Spleen (tissue), 11 donors: ENCODE measurements at regions not wholly inside any gene's neighbourhood (a gene's known extent, or its start where the extent isn't known, plus 50 kb on each side); places are given as distances from the start of the nearest gene placed in this dataset.

Experiments
- DNase-seq: peaks from one replicate; pipeline ENCODE4 v3.0.0-alpha.2; 2020
- H3K27ac ChIP-seq, 8 donors: fragments of 200-600 bp; sonication (generic) in 7 of 8; 1 replicate in 4 of 8; 2 replicates in 4 of 8; pipeline versions ENCODE4 v1.5.0 to v1.8.0; 2016 to 2021; ENCODE audit warnings: inconsistent platforms in 4 of 8, mild to moderate bottlenecking in 4 of 8, moderate library complexity in 1 of 8
- H3K27me3 ChIP-seq, 7 donors: fragments of 200-600 bp; sonication (generic) in 6 of 7; replicated peaks in 1 of 7; 1 replicate in 4 of 7; 2 replicates in 3 of 7; pipeline versions ENCODE4 v1.5.0 to v1.8.0; 2016 to 2021; ENCODE audit warnings: inconsistent platforms in 3 of 7, mild to moderate bottlenecking in 1 of 7
- H3K36me3 ChIP-seq, 6 donors: fragments of 200-600 bp; sonication (generic) in 5 of 6; 1 replicate in 4 of 6; 2 replicates in 2 of 6; pipeline versions ENCODE4 v1.5.0 to v1.8.0; 2016 to 2021; ENCODE audit warnings: inconsistent platforms in 2 of 6
- H3K4me1 ChIP-seq, 6 donors: fragments of 200-600 bp; sonication (generic) in 5 of 6; 1 replicate in 3 of 6; 2 replicates in 3 of 6; pipeline versions ENCODE4 v1.5.0 to v1.8.0; 2016 to 2021; ENCODE audit warnings: inconsistent platforms in 3 of 6
- H3K4me3 ChIP-seq, 8 donors: fragments of 200-600 bp; sonication (generic) in 7 of 8; 1 replicate in 4 of 8; 2 replicates in 4 of 8; pipeline versions ENCODE4 v1.5.0 to v1.8.0; 2016 to 2021; ENCODE audit warnings: inconsistent platforms in 4 of 8, mild to moderate bottlenecking in 4 of 8, moderate library complexity in 2 of 8
- H3K9me3 ChIP-seq, 8 donors: fragments of 200-600 bp; sonication (generic) in 7 of 8; 1 replicate in 4 of 8; 2 replicates in 4 of 8; pipeline versions ENCODE4 v1.5.0 to v1.8.0; 2016 to 2021; ENCODE audit warnings: inconsistent platforms in 4 of 8
- POLR2A ChIP-seq, 3 donors: fragments of 450-650 bp; IDR thresholded peaks; one replicate each; pipeline ENCODE4 v1.5.1; 2017; ENCODE audit warnings: antibody characterized with exemption in 3 of 3, mild to moderate bottlenecking in 1 of 3
- POLR2AphosphoS5 ChIP-seq, 3 donors: sonication (generic); formaldehyde crosslinking; IDR thresholded peaks; one replicate each; pipeline ENCODE4 v1.5.1; 2017; ENCODE audit warnings: antibody characterized with exemption in 3 of 3
- WGBS, 5 donors: extraction: QIAGEN DNeasy Blood & Tissue Kit in 3 of 5; methylation state at CpG; one replicate each; pipeline versions ENCODE4 v1.1.5 to v1.1.7; 2013 to 2018; 5-methylcytosine and 5-hydroxymethylcytosine counted together
- intact Hi-C: fragments of 100-400 bp; cut with DNase I; formaldehyde crosslinking; loops from one replicate; pipeline ENCODE4 v1.15.0; 2023; ENCODE audit warnings: low total_unique reads
- TF ChIP-seq, protein P1 (sequence below), 11 experiments: fragments of 200-600 bp in 7 of 11; fragments of 450-650 bp in 4 of 11; sonication (generic) in 4 of 11; IDR thresholded peaks in 8 of 11; conservative IDR thresholded peaks in 3 of 11; 1 replicate in 7 of 11; 2 replicates in 4 of 11; pipeline versions ENCODE4 v1.4.0 to v1.8.0; 2016 to 2021; ENCODE audit warnings: antibody characterized with exemption in 11 of 11, inconsistent platforms in 4 of 11, mild to moderate bottlenecking in 1 of 11
- donor health status: healthy with polysubstance abuse.
- donor health status: DM: no; HTN: no; CAD: no; lungs with moderate emphysema.
- donor health status: DM: no; HTN: no; CAD: no.
- donor health status: Bipolar disorder and iron deficiency.
- donor health status: healthy.
- donor health status: DM: no; HTN: no; CAD: no.
- donor health status: DM: yes; HTN: yes; CAD: no.

DNA sequence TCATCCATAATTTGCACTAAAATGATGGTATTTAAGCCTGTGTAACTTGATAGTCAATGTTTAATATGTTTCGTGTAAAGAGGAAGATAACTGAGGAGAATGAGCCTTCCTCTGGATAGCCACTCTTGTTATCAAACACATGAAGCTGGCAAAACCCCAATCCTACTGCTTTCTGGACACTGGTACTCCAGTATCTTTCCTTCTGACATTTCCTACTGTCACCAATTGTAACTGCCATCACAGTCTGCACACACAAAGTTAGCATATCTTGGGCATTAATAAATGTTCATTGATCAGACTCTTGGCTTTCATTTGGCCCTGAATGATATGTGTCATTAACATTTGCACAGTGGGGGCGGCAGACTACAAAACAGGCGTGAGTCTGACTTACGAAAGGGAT is 419.1 kb downstream of the TMA16 start:
- no peaks in the 10 kb centered on the region for H3K4me1 ChIP-seq
- WGBS, 5 donors, result 74 to 92% (median 81%) methylated on average over 4 of the region's 4 CpGs
- H3K36me3 ChIP-seq, result no peaks in the 10 kb centered on the region
- H3K27ac ChIP-seq, result no peak overlapping the region
- no peaks in the 10 kb centered on the region for H3K27me3 ChIP-seq
- intact Hi-C loops, result no loop called here
- no peak for DNase-seq
- no peak for TF ChIP-seq POLR2A (IDR thresholded peaks at IDR 0.05)
- TF ChIP-seq, protein P1, sequence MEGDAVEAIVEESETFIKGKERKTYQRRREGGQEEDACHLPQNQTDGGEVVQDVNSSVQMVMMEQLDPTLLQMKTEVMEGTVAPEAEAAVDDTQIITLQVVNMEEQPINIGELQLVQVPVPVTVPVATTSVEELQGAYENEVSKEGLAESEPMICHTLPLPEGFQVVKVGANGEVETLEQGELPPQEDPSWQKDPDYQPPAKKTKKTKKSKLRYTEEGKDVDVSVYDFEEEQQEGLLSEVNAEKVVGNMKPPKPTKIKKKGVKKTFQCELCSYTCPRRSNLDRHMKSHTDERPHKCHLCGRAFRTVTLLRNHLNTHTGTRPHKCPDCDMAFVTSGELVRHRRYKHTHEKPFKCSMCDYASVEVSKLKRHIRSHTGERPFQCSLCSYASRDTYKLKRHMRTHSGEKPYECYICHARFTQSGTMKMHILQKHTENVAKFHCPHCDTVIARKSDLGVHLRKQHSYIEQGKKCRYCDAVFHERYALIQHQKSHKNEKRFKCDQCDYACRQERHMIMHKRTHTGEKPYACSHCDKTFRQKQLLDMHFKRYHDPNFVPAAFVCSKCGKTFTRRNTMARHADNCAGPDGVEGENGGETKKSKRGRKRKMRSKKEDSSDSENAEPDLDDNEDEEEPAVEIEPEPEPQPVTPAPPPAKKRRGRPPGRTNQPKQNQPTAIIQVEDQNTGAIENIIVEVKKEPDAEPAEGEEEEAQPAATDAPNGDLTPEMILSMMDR (IDR thresholded peaks at IDR 0.05 in 8 of 11, conservative IDR thresholded peaks at IDR 0.05 in 3 of 11), result no peak
- TF ChIP-seq POLR2AphosphoS5 (IDR thresholded peaks at IDR 0.05), result no peak
- no peaks in the 10 kb centered on the region for H3K9me3 ChIP-seq
- H3K4me3 ChIP-seq, result no peak overlapping the region

DNA sequence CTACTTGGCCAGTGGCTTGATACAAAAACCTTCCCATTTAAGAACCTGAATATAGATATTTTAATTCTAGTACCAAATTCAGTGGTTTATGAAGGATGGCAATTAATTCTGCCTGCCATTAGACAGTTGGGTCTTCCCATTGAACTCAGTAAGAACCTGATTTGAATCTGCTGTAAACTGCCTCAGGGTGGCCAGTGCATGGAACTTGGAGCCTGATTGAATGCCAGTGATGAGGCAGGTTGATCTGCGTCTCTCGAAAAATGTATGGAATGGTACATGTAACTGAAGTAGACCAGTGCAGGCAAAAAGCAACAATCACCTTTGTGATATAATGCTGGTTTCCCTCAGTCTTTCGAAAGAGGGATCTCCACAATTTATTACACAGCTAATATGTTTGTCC is 421.4 kb downstream of the TMA16 start:
- Histone ChIP-seq H3K36me3 (no peaks in the 10 kb centered on the region), H3K9me3 (no peaks in the 10 kb centered on the region), H3K27ac (no peak overlapping the region), H3K4me1 (no peaks in the 10 kb centered on the region), H3K27me3 (no peaks in the 10 kb centered on the region), H3K4me3 (no peak overlapping the region)
- 85 to 92% (median 90%) methylated on average over 3 of the region's 3 CpGs for WGBS, 5 donors
- DNase-seq, result no peak
- TF ChIP-seq POLR2A (IDR thresholded peaks at IDR 0.05) (no peak), POLR2AphosphoS5 (IDR thresholded peaks at IDR 0.05) (no peak)
- TF ChIP-seq, protein P1 (IDR thresholded peaks at IDR 0.05 in 8 of 11, conservative IDR thresholded peaks at IDR 0.05 in 3 of 11), result no peak
- intact Hi-C loops, result no loop called here

DNA sequence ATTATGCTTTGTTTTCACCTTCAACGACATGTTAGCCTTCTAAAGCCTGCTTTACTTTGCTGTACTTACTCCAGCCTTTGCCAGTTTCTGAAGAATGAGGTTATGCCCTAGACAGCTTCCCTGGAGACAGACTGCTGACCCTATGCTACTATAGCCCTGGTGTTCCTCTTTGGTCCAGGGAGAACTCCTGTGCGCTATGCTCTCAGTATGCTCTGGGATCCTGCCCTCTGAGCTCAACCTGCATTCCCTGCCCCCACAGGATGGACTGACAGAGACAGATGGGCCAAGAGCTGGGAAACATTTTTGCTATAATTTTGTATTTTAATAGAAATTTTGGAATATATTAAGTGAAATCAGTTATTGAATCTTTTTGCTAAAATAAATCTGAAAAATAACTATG is 425.9 kb downstream of the TMA16 start:
- intact Hi-C loops, result no loop called here
- Histone ChIP-seq H3K27ac (no peak overlapping the region), H3K36me3 (no peaks in the 10 kb centered on the region), H3K4me1 (no peaks in the 10 kb centered on the region), H3K4me3 (no peak overlapping the region), H3K9me3 (no peaks in the 10 kb centered on the region), H3K27me3 (no peaks in the 10 kb centered on the region)
- no peak for DNase-seq
- 61 to 80% (median 70%) methylated on average over 2 of the region's 2 CpGs for WGBS, 5 donors
- TF ChIP-seq POLR2A (IDR thresholded peaks at IDR 0.05) (no peak), POLR2AphosphoS5 (IDR thresholded peaks at IDR 0.05) (no peak)
- TF ChIP-seq, protein P1 (IDR thresholded peaks at IDR 0.05 in 8 of 11, conservative IDR thresholded peaks at IDR 0.05 in 3 of 11), result no peak

DNA sequence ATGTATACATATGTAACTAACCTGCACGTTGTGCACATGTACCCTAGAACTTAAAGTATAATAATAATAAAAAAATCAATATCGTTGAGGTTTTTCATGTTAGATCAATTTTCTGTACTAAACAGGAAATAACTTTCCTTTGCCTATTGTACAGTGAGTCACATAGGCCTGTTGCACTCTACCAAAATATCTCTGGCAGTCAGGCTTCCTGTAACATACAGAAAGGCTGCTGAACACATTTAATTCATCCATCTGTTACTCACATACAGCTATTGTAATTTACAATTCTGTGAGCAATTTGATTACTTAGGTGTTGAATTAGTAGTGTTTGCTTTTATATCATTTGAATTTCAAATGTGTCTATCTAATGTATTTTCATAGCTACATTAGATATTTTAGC is 427.8 kb downstream of the TMA16 start:
- no peak for TF ChIP-seq POLR2AphosphoS5 (IDR thresholded peaks at IDR 0.05)
- TF ChIP-seq POLR2A (IDR thresholded peaks at IDR 0.05), result no peak
- TF ChIP-seq, protein P1 (IDR thresholded peaks at IDR 0.05 in 8 of 11, conservative IDR thresholded peaks at IDR 0.05 in 3 of 11), result no peak
- 35 to 51% (median 47%) methylated on average over 2 of the region's 2 CpGs for WGBS, 5 donors
- Histone ChIP-seq H3K4me3 (no peak overlapping the region), H3K27me3 (no peaks in the 10 kb centered on the region), H3K27ac (no peak overlapping the region), H3K36me3 (no peaks in the 10 kb centered on the region), H3K4me1 (no peaks in the 10 kb centered on the region), H3K9me3 (no peaks in the 10 kb centered on the region)
- DNase-seq, result no peak
- intact Hi-C loops, result no loop called here
